ENCODE measurements at regions not wholly inside any gene's neighbourhood (a gene's known extent, or its start where the extent isn't known, plus 50 kb on each side); places are given as distances from the start of the nearest gene placed in this dataset.

DNA sequence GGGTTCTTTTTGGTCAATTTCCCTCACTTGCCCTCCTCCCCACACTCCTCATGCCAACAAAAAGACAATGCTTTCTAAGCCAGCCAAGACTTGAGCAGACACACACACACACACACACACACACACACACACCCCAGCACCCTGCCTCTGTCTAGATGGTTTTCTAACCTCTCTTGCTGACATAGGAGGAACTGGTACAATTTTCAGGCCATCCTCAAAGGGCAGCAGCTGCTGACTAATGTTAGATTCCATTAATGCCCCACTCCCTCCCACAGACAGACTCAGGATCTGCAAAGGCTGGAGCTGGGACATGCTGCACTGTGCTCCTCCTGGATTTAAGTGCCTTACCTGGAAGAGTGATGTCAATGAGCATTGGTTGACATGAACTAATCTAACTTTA, 438.4 kb downstream of the OCA2 start:
- Histone ChIP-seq H3K27me3 (ENCODE audit: control insufficient read depth, low read length) (no peaks in the 10 kb centered on the region), H3K9me3 (ENCODE audit: control insufficient read depth, insufficient read depth, low read length) (peaks cover 2% of the 10 kb centered on the region; the same call in 1 of the 2 replicates), H3F3A (ENCODE audit: control insufficient read depth, insufficient read depth) (no peaks in the 10 kb centered on the region), H4K20me1 (ENCODE audit: control insufficient read depth, insufficient read depth, low read depth, low read length) (no peaks in the 10 kb centered on the region), H3K27ac (ENCODE audit: low read depth, low read length) (no peak overlapping the region), H3K4me1 (ENCODE audit: control insufficient read depth, low read length) (no peaks in the 10 kb centered on the region), H3K79me2 (ENCODE audit: control insufficient read depth, low read length) (no peaks in the 10 kb centered on the region), H3K4me2 (ENCODE audit: low read length) (no peak overlapping the region), H3K4me3 (ENCODE audit: low read length) (no peak overlapping the region), H3K36me3 (ENCODE audit: control insufficient read depth, low read length) (no peaks in the 10 kb centered on the region), H3K9me2 (replicated peaks; ENCODE audit: control insufficient read depth, low read length) (no peaks in the 10 kb centered on the region)
- TF ChIP-seq EZH2phosphoT487 (IDR thresholded peaks at IDR 0.05; ENCODE audit: borderline replicate concordance, low read length), result no peak
- TF ChIP-seq, protein P1, sequence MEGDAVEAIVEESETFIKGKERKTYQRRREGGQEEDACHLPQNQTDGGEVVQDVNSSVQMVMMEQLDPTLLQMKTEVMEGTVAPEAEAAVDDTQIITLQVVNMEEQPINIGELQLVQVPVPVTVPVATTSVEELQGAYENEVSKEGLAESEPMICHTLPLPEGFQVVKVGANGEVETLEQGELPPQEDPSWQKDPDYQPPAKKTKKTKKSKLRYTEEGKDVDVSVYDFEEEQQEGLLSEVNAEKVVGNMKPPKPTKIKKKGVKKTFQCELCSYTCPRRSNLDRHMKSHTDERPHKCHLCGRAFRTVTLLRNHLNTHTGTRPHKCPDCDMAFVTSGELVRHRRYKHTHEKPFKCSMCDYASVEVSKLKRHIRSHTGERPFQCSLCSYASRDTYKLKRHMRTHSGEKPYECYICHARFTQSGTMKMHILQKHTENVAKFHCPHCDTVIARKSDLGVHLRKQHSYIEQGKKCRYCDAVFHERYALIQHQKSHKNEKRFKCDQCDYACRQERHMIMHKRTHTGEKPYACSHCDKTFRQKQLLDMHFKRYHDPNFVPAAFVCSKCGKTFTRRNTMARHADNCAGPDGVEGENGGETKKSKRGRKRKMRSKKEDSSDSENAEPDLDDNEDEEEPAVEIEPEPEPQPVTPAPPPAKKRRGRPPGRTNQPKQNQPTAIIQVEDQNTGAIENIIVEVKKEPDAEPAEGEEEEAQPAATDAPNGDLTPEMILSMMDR (IDR thresholded peaks at IDR 0.05; ENCODE audit: low read depth, low read length, poor library complexity, severe bottlenecking), result no peak

DNA sequence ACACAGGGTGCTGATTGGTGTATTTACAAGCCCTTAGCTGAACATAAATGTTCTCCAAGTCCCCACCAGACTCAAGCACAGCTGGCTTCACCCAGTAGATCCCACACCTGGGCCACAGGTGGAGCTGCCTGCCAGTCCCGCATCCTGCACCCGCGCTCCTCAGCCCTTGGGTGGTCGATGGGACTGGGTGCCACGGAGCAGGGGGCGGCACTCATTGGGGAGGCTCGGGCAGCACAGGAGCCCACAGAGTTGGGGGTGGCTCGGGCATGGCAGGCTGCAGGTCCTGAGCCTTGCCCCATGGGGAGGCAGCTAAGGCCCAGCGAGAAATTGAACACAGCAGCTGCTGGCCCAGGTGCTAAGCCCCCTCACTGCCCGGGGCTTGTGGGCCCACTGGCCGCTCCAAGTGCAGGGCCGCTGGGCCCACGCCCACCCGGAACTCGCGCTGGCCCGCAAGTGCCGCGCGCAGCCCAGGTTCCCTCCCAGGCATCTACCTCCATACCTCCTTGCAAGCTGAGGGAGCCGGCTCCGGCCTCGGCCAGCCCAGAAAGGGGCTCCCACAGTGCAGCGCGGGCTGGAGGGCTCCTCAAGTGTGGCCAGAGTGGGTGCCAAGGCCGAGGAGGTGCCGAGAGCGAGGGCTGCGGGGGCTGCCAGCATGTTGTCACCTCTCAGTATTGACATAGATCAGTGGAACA, 442.7 kb downstream of the OCA2 start:
- peaks cover 2% of the 10 kb centered on the region; the same call in 1 of the 2 replicates for H3K9me3 ChIP-seq (ENCODE audit: control insufficient read depth, insufficient read depth, low read length)
- H3K27me3 ChIP-seq (ENCODE audit: control insufficient read depth, low read length), result no peaks in the 10 kb centered on the region
- H3F3A ChIP-seq (ENCODE audit: control insufficient read depth, insufficient read depth), result no peaks in the 10 kb centered on the region
- H3K27ac ChIP-seq (ENCODE audit: low read depth, low read length), result no peak overlapping the region
- no peaks in the 10 kb centered on the region for H3K4me1 ChIP-seq (ENCODE audit: control insufficient read depth, low read length)
- no peaks in the 10 kb centered on the region for H3K36me3 ChIP-seq (ENCODE audit: control insufficient read depth, low read length)
- H3K4me3 ChIP-seq (ENCODE audit: low read length), result no peak overlapping the region
- H3K79me2 ChIP-seq (ENCODE audit: control insufficient read depth, low read length), result no peaks in the 10 kb centered on the region
- H3K4me2 ChIP-seq (ENCODE audit: low read length), result no peak overlapping the region
- H4K20me1 ChIP-seq (ENCODE audit: control insufficient read depth, insufficient read depth, low read depth, low read length), result no peaks in the 10 kb centered on the region
- TF ChIP-seq, protein P1 (IDR thresholded peaks at IDR 0.05; ENCODE audit: low read depth, low read length, poor library complexity, severe bottlenecking), result no peak
- TF ChIP-seq EZH2phosphoT487 (IDR thresholded peaks at IDR 0.05; ENCODE audit: borderline replicate concordance, low read length), result no peak
- H3K9me2 ChIP-seq (replicated peaks; ENCODE audit: control insufficient read depth, low read length), result no peaks in the 10 kb centered on the region

DNA sequence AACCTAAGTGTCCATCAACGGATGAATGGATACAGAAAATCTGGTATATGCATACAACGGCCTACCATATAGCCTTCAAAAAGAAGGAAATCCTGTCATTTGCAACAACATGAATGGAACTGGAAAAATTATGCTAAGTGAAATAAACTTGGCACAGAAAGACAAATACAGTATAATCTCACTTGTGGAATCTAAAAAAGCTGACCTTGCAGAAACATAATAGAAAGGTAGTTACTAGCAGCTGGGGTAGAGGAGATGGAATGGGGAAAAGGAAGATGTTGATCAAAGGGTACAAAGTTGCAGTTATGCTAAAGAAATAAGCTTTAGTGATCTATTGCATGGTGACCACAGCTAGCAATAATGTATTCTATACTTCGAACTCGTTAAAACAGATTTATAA, 444.1 kb downstream of the OCA2 start:
- Histone ChIP-seq H3K4me2 (ENCODE audit: low read length) (no peak overlapping the region), H3K27ac (ENCODE audit: low read depth, low read length) (no peak overlapping the region), H3K36me3 (ENCODE audit: control insufficient read depth, low read length) (no peaks in the 10 kb centered on the region), H3K27me3 (ENCODE audit: control insufficient read depth, low read length) (no peaks in the 10 kb centered on the region), H3F3A (ENCODE audit: control insufficient read depth, insufficient read depth) (no peaks in the 10 kb centered on the region), H3K4me3 (ENCODE audit: low read length) (no peak overlapping the region), H3K4me1 (ENCODE audit: control insufficient read depth, low read length) (no peaks in the 10 kb centered on the region), H3K9me3 (ENCODE audit: control insufficient read depth, insufficient read depth, low read length) (peaks cover 2% of the 10 kb centered on the region; the same call in 1 of the 2 replicates), H3K9me2 (replicated peaks; ENCODE audit: control insufficient read depth, low read length) (no peaks in the 10 kb centered on the region), H4K20me1 (ENCODE audit: control insufficient read depth, insufficient read depth, low read depth, low read length) (no peaks in the 10 kb centered on the region), H3K79me2 (ENCODE audit: control insufficient read depth, low read length) (no peaks in the 10 kb centered on the region)
- no peak for TF ChIP-seq EZH2phosphoT487 (IDR thresholded peaks at IDR 0.05; ENCODE audit: borderline replicate concordance, low read length)
- TF ChIP-seq, protein P1 (IDR thresholded peaks at IDR 0.05; ENCODE audit: low read depth, low read length, poor library complexity, severe bottlenecking), result no peak

All from DOHH2 (cell line).